ENCODE measurements at regions not wholly inside any gene's neighbourhood (a gene's known extent, or its start where the extent isn't known, plus 50 kb on each side); places are given as distances from the start of the nearest gene placed in this dataset.

GRCh38 chr1:239757716-239758115 lies 334.0 kb upstream of the FMN2 start:
- no peaks in the 10 kb centered on the region for H3F3A ChIP-seq (ENCODE audit: insufficient read depth)
- no peak overlapping the region for H3K27ac ChIP-seq (ENCODE audit: low read depth, low read length)
- H3K79me2 ChIP-seq (ENCODE audit: insufficient read depth, low read length): no peaks in the 10 kb centered on the region
- H3K4me2 ChIP-seq (ENCODE audit: low read depth, low read length, poor library complexity, severe bottlenecking): no peak overlapping the region
- H3K4me3 ChIP-seq (ENCODE audit: insufficient read depth, low read length, poor library complexity, severe bottlenecking): no peak overlapping the region
- H3K9me3 ChIP-seq (ENCODE audit: insufficient read depth, low read length): no peaks in the 10 kb centered on the region
- TF ChIP-seq CTCF (IDR thresholded peaks at IDR 0.05; ENCODE audit: insufficient read depth, low read length, poor library complexity, severe bottlenecking) (no peak), EZH2phosphoT487 (conservative IDR thresholded peaks at IDR 0.05; ENCODE audit: low read length) (no peak)
- H2AFZ ChIP-seq (ENCODE audit: low read depth, low read length, severe bottlenecking): no peak overlapping the region
- H4K20me1 ChIP-seq (ENCODE audit: low read depth, low read length): no peaks in the 10 kb centered on the region
- no peak overlapping the region for H3K9ac ChIP-seq (ENCODE audit: low read length)
- no peaks in the 10 kb centered on the region for H3K9me2 ChIP-seq (replicated peaks; ENCODE audit: insufficient read depth, low read length)
- H3K27me3 ChIP-seq (ENCODE audit: low read length): no peaks in the 10 kb centered on the region
- no peaks in the 10 kb centered on the region for H3K36me3 ChIP-seq (ENCODE audit: low read length)

GRCh38 chr1:239758756-239759155 lies 332.9 kb upstream of the FMN2 start:
- Histone ChIP-seq H3K4me2 (ENCODE audit: low read depth, low read length, poor library complexity, severe bottlenecking) (no peak overlapping the region), H4K20me1 (ENCODE audit: low read depth, low read length) (no peaks in the 10 kb centered on the region)

GRCh38 chr1:239761509-239761908 lies 330.2 kb upstream of the FMN2 start:
- Histone ChIP-seq H3K4me2 (ENCODE audit: low read depth, low read length, poor library complexity, severe bottlenecking) (no peak overlapping the region), H3K9ac (ENCODE audit: low read length) (no peak overlapping the region), H3K79me2 (ENCODE audit: insufficient read depth, low read length) (no peaks in the 10 kb centered on the region), H3K9me2 (replicated peaks; ENCODE audit: insufficient read depth, low read length) (no peaks in the 10 kb centered on the region), H3K36me3 (ENCODE audit: low read length) (no peaks in the 10 kb centered on the region), H3F3A (ENCODE audit: insufficient read depth) (no peaks in the 10 kb centered on the region), H2AFZ (ENCODE audit: low read depth, low read length, severe bottlenecking) (no peak overlapping the region), H3K4me3 (ENCODE audit: insufficient read depth, low read length, poor library complexity, severe bottlenecking) (no peak overlapping the region), H3K27me3 (ENCODE audit: low read length) (no peaks in the 10 kb centered on the region), H3K9me3 (ENCODE audit: insufficient read depth, low read length) (no peaks in the 10 kb centered on the region), H3K27ac (ENCODE audit: low read depth, low read length) (no peak overlapping the region), H4K20me1 (ENCODE audit: low read depth, low read length) (no peaks in the 10 kb centered on the region)
- TF ChIP-seq CTCF (IDR thresholded peaks at IDR 0.05; ENCODE audit: insufficient read depth, low read length, poor library complexity, severe bottlenecking): no peak
- no peak for TF ChIP-seq EZH2phosphoT487 (conservative IDR thresholded peaks at IDR 0.05; ENCODE audit: low read length)

More at GRCh38 chr1:239758756-239759155, 332.9 kb upstream of the FMN2 start:
- Histone ChIP-seq H2AFZ (ENCODE audit: low read depth, low read length, severe bottlenecking) (no peak overlapping the region), H3K9me3 (ENCODE audit: insufficient read depth, low read length) (no peaks in the 10 kb centered on the region), H3K9me2 (replicated peaks; ENCODE audit: insufficient read depth, low read length) (no peaks in the 10 kb centered on the region), H3K79me2 (ENCODE audit: insufficient read depth, low read length) (no peaks in the 10 kb centered on the region), H3K27me3 (ENCODE audit: low read length) (no peaks in the 10 kb centered on the region), H3K9ac (ENCODE audit: low read length) (no peak overlapping the region), H3K4me3 (ENCODE audit: insufficient read depth, low read length, poor library complexity, severe bottlenecking) (no peak overlapping the region), H3K36me3 (ENCODE audit: low read length) (no peaks in the 10 kb centered on the region), H3F3A (ENCODE audit: insufficient read depth) (no peaks in the 10 kb centered on the region), H3K27ac (ENCODE audit: low read depth, low read length) (no peak overlapping the region)
- no peak for TF ChIP-seq CTCF (IDR thresholded peaks at IDR 0.05; ENCODE audit: insufficient read depth, low read length, poor library complexity, severe bottlenecking)
- no peak for TF ChIP-seq EZH2phosphoT487 (conservative IDR thresholded peaks at IDR 0.05; ENCODE audit: low read length)
